HG03457 (cell line): ENCODE measurements at regions not wholly inside any gene's neighbourhood (a gene's known extent, or its start where the extent isn't known, plus 50 kb on each side); places are given as distances from the start of the nearest gene placed in this dataset.

Experiments
- ATAC-seq: cut with Tn5 transposase; IDR thresholded peaks from one replicate; pipeline ENCODE4 v1.9.1; 2021; ENCODE audit warnings: moderate number of reproducible peaks; ENCODE audit not compliant: unreplicated experiment

DNA sequence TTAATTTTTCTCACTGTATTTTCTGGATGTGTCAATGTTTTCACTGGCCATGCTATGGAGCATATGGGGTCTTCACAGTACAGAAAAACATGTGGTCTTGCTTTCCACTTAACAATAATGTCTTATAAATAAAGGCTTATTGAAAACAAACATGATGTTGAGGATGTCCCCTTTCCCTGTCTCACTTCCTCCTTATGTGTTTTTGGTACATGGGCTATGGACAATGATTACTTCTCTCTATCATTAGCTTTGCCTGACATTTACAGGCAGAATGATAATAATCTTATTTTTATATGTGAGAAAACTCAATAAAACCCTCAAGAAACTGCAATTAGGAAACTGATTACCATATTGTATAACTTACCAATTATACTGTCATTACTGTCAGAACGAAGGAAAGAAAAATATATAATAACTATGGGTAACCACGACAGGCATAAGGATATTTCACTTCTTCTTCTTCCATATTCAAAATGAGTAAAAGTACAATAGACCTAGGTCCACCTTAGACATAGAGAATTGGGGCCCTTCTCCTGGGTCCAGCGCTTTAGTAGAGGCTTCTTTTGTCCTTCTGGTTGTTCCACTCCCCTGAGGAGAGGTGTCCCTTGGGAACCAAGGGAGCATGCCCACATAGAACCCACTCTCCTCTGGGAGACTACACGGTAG is 375.0 kb downstream of the MAN2A1 start:
- no peak for ATAC-seq

DNA sequence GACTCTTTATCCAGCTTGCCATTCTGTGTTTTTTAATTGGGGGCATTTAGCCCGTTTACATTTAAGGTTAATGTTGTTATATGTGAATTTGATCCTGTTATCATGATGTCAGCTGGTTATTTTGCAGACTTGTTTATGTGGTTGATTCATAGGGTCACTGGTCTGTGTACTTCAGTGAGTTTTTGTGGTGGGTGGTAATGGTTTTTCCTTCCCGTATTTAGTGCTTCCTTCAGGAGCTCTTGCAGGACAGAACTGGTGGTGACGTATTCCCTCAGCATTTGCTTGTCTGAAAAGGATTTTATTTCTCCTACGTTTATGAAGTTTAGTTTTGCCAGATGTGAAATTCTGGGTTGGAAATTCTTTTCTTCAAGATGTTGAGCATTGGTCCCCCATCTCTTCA is 381.1 kb downstream of the MAN2A1 start:
- ATAC-seq = no peak

DNA sequence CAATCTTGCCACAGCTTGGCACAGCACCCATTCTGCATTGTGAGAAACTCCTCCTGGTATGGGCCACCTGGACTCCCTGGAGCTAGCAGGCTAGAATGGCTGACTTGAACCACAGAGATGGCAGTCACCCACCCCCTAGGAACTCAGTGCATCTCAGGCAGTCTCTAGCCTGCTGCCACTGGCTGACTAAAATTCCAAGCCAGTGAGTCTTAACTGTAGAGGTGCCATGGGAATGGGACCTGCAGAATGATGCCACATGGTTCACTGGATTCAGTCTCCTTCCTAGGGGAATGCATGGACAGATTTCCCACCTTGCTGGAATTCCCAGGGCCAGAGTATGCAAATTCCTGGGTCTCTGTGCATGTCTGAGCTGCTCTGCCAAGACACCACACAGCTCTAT is 382.9 kb downstream of the MAN2A1 start:
- ATAC-seq = no peak

DNA sequence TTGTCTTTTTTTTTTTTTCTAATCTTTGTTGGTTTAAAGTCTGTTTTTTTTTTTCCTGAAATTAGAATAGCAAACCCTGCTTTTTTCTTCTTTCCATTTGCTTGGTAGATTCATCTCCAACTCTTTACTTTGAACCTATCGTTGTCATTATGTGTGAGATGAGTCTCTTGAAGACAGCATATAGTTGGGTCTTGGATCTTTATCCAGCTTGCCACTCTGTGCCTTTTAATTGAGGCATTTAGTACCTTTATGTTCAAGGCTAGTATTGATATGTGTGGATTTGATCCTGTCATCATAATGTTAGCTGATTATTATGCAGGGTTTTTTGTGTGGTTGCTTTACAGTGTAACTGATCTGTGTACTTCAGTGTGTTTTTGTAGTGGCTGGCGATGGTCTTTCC is 383.8 kb downstream of the MAN2A1 start:
- no peak for ATAC-seq

DNA sequence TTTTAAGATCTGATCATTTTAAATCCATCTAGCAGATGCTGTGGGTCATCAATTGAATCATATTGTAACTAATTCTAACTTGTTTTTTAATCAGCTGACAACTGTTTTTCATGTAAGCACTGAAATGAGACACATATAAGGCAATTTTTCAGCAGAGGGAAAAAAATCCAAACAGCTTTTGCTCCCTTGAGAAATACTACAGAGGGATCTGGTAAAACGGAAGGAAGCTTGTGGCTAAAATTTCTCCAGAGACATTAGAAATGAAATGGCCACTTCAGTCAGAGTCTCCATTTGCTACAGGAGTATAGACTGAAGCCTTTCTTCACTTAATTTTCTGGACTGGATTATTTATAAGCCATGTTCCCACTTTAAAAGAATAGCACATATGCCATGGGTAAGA is 385.9 kb downstream of the MAN2A1 start:
- no peak for ATAC-seq

DNA sequence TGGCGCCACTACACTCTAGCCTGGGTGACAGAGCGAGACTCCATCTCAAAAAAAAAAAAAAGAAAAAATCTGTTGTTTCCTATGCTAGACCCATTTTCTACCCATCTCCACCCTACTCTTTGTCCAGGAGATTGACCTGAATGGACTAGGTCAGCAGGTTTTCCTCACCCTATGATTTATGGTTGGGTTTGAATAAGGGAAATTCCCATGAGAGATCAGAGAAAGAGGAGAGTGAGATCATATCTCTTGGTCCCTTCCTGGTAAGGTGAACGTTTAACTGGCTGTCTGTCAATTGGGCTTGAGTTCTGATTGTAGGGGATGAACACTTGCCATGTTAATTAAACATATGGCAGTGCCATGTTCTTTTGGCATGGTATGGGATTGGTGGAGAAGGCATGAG is 387.4 kb downstream of the MAN2A1 start:
- ATAC-seq = no peak

DNA sequence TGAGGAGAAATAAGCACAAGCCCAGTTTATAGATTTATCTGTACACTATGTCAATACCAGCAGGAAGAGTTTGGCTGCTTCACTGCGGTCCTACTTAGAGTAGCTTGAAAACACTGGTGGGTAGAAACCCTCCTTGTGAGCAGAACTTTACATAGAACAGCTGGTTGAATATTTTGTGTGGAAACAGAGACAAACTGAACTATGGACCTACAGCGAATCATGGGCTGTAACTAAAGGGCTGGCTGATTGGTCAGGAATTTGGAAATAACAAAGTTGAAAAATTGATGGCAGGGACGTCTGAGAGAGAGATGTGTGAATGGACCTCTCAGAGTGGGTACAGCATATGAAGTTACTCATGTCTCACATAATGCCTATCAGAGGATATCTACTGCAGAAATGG is 392.5 kb downstream of the MAN2A1 start:
- no peak for ATAC-seq

DNA sequence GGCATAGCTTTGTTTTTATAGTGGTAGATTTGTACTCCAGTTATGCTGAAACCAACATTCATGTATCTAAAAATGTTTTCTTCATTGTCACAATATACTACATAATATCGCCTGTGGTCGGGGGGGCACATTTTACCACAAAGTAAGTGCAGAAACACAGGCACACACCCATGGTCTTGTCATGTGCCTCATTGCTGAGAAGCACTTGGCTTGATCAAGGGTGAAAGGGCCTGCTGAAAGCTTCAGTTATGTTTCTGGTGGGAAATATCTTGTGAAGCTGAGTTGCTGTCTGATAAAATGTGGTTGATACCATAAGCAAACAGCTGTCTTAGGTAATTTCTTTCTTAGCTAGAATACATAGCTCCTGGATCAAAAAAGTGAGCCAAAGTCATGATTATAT is 393.1 kb downstream of the MAN2A1 start:
- no peak for ATAC-seq

DNA sequence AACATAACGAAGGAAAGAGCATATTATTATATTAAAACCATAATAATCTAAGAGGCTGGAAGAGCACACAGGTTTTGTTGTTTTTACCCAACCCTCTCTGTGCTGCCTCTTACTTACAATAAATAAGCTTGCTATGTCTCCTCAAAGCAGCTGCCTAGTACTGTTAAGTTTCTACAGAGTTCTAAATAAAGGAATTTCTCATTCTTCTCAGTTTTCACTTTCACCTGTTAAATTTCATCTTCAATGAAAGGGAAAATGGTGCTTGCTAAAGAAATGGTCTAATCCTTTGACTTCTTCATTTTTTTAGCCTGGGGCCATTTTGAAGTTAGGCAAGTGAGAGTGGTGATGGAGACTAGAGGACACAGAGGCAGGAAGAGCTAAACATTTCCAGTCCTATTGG is 396.1 kb downstream of the MAN2A1 start:
- no peak for ATAC-seq

DNA sequence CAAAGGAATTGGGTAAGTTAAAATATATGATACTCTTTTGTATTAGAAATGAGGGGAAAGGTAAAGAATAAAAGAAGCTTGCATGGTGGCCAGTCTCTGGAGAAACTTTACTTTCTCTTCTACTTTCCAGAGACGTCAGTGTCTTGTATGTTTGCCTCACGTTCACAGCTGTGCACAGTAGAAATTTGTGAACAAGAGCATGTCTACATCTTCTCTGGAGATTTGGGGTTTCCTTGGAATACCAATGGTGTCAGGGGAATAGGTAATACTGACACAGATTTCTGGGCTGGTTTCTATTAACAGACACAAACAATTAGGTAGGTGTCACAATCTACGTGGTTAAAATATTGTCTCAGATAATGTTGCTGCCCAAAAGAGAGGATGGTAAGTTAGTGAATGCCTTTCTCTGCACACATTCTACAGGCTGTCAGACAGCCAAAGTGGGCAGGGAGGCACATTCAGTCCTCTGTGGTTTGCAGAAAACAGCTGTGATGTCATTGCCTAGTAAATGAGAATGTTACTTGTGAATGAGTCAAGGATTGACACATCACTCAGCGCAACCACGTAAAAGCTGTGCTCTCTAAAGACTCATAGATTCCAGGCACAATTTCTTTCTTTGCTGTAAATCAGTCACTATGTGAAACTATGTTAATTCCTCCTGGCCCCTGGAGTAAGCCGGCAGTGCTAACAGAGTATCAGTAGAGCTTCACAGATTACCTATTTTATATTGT is 397.1 kb downstream of the MAN2A1 start:
- ATAC-seq = no peak

DNA sequence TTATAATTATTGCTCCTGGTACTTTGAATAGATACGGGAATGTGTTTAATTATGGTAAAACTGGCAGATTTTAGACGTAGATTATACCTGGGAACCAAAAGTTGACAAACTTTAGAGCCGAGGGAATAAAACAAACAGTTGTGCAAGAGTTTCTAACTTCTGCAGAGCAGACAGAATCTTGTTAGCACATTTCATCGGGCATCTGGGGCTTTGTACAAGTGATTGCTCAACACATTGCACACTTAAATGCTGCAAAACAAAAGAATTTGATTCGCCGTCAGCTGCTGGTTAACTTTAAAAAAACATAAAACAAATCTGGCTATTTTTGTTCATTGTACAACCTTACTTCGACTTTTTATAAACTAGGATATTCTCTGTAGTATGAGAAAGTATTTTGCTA is 398.1 kb downstream of the MAN2A1 start:
- no peak for ATAC-seq

DNA sequence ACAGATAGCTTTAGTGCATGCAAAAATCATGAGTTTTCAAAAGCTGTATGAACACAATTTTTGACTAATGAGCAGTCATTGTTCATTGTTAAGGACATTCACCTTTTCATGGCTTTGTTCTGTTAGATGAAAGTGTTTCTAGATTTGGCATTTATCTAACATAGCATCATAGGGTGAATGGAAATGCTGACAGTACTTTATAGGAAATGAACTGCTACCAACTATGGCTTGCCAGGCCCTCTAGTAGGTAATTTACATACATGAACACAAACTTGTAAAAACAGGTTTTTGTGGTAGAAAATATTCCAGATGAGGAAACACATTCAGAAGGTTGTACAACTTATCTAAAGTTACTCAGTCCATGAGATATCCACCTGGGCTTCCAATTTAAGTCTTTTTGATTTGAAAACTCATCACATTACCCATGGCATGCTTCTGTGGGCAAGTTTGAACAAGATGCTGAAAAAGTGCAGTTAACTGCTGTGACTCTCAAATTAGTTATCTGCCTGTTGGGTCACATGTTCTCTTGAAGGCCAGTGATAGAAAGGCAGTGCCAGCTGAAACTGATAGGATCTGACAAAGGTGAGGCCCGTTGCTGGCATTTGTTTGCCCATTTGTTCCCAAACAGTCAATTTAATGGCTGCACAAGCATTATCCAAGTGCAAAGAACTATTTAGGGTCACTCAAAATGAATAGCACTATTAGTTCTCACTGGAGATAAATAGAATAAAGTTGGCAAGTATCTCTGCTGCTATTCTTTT is 399.1 kb downstream of the MAN2A1 start:
- ATAC-seq = no peak

DNA sequence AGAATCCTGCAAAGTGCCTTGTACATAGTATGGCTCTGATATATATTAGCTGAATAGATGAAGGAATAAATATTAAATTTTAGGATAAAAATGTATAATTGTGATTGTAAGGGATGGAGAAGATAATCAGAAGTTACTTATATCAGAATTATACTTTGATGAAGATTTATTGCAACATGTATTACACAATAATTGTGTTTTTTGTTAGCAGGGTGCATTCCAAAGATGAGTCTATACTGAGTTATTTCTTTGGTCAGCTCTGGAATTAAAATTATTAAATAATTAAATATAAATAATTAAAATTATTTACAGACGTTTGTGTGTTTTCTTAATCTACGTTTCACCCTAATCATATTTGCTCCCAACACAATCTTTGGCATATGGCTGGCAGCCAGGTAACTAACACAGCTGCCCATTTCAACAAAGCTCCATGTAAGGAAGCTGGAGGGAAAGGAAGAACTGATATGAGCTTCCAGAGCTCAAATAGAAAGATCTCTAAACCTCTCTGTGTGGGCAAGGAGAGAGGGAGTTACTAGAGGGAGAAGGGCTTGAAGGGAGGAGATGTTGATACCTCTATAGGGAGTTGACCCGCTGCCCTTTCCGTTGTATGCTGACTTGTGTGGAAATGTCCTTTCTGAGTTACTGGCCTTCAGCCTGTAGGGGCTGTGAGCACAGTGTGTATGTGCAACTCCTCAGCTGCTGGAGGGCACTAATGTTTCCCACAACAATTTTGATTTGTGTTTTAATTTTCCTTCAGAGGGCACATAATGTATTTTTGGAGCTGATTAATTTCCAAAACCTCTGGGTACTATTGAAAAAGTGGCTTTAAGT is 403.4 kb downstream of the MAN2A1 start:
- no peak for ATAC-seq

DNA sequence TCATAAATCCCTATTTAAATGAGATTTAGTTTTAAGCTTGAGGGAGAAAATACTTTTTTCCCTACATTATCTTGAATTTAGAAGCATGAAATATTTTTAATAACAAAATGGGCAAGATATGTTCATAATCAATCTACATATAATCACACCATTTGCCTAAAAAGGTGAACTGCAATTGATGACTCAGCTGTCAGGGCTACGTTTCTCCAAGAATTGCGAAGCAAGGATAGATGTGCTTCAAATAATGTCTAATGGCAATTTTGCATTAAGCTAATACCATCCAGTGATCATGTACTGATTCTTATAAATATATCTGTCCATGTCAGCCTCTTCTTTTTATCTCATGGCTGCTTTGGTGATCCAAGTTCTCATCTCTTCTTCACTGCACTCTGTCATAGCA is 404.4 kb downstream of the MAN2A1 start:
- ATAC-seq = no peak

DNA sequence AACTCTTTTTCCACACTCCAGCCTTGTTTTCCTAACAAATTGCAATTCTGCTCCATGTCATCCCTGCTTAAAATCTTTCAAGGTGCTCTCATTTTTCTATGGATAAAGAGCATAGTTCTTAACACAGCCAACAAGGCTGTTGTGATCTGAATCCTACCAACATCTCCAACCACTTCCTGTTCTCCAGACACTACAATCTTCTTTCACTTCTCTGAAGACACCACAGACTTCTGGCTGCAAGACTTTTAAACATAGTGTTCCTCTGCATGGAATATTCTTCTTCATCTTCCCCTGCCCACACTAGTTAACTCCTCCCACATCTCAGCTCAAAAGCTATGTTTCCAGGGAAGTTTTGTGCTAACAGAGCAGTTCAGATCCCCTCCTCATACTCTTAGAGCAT is 404.8 kb downstream of the MAN2A1 start:
- no peak for ATAC-seq

DNA sequence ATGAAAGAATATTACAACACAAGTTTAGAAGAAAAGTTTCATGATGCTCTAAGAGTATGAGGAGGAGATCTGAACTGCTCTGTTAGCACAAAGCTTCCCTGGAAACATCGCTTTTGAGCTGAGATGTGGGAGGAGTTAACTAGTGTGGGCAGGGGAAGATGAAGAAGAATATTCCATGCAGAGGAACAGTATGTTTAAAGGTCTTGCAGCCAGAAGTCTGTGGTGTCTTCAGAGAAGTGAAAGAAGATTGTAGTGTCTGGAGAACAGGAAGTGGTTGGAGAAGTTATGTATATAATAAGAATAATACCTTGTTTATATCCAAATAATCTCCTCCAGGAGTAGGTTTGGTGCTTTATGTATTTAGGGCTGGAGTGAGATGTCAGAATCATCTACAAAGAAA is 406.7 kb downstream of the MAN2A1 start:
- ATAC-seq = no peak

DNA sequence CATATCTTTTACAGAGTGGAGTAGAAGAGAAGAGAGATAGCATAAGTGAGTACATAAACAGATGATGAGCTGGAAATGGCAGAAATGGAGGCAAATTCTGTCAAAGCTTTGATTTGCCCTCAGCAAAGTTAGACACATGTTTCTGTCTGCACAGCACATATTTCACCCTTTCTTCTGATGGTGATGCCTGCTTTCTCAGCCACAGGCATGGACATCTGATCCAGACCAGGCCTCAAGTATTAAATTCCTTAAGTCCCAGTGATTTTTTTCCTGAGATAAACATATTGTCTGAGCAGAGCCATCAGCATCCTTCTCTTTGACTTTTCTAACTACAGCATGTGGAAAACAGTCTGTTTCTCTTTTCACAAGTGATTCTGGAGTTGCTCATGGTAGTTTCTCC is 409.8 kb downstream of the MAN2A1 start:
- no peak for ATAC-seq

DNA sequence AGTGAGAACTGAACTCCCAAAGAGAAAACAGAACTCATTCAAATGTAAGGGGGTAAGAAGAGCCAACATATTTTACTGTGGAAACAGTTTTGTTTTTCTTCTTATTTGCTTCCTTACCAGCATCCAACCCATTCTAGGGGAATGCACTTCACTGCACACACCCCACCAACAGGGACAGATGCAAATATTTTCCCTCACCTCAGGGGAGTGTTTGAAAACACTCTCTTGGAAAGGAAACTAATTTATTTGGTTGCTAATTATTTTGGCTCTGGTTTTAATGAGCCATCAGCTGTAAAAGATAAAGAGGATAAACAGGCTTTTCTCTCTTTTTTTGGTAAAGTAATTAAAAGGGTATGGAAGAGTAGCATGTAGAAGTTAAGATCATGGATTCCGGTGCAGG is 413.4 kb downstream of the MAN2A1 start:
- no peak for ATAC-seq

DNA sequence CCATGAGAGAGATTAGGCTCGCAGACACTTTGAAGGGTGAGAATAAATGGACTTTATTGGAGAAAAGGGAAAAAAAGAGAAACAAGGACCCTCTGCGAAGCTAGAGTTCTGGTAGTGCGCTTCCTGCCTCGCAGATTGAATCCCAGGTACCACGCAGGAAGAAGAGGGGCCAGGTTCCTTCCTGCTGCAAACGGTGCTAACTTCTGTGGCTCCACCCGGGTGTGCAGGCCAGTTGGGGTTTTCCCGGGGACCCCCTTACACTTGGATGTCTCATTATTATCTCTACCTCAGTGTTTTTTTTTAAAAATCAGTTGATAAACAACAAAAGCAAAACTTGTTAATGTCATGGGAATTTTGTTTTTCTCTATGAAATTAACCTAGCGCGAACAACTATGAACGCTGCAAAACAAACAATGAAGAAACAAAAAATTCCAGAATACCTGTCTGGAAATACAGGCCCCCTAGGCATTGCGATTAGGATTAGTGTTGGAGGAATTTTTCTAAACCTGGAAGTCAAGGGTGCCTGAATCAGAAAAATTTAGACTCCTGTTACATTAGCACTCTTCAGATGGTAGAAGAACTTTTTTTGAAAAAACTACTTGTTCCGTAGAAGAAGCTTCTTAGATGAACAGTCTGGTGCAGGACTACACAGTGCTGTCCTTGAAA is 414.5 kb downstream of the MAN2A1 start:
- ATAC-seq = no peak

DNA sequence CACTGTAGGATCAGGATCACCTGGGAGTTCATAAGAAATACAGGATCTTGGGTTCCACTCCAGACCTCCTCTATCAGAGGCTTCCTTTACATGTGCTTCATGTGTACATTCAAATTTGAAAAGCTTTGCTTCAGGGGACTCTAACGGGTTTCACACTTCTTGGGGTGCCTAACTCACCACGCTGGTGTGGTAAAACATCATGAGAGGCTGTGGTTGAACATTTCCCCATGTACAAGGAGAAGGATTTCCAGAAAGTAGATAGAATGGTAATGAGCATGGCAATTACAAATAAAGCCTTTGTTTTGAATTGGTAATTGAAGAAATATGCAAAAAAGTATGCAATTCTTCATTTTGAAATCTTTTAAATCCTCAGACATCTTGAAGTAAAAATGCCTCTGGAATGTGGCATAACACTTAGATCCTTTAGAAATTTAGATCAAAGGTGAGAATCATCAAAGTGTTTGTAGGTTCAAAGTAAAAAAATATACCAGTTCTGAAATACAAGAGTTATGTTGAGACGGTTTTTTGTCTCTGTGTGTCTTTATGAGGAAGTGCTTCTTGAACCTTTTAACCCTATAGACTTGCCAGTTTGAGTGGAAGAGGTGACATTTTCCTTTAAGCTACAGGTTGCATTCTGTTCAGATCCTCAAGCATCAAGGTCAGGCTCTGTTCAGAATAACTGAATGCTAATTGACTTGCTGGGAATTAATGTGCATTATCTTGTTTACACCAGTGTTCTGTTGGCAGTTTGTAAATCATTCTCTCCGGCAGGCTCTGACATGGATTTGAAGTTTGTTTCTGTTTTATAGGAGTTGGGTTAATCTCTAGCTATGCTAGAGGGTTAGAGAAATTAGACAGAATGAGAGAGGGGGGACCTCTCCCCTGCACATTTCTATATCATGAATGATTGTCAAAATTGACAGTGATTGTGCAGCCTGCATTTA is 415.3 kb downstream of the MAN2A1 start:
- ATAC-seq = no peak
